ENCODE measurements at regions not wholly inside any gene's neighbourhood (a gene's known extent, or its start where the extent isn't known, plus 50 kb on each side); places are given as distances from the start of the nearest gene placed in this dataset.

DNA sequence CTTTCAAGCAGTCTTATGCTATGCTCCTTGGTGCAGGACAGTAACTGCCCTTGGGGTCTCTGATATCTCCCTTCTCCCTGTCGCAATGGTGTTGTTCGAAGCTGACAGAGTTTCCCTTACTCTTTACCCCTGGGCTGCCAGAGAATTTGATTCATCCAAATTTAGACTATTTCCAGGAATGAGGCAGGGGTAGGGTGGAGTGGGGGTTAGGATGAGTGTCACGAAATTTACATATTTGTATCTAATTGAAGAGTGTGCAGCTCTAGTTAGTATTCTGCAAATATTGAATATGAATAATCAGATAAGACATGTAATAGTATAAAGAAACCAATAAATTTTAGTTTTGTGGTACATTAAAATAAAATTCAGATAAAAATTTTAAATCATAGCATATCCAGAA lies 140.0 kb upstream of the LMO4 start:
- Histone ChIP-seq H3K4me3 (ENCODE audit: low read length in 2 of 2) (no peak overlapping the region), H3K9me3 (ENCODE audit: control insufficient read depth, low read length) (peaks cover 2% of the 10 kb centered on the region), H3K27ac (ENCODE audit: low read depth in 1 of 2, low read length in 2 of 2) (no peak overlapping the region), H3K27me3 (ENCODE audit: control insufficient read depth in 1 of 2, insufficient read depth in 2 of 2, low read length in 1 of 2) (no peaks in the 10 kb centered on the region), H3K36me3 (ENCODE audit: control insufficient read depth in 1 of 2, insufficient read depth in 2 of 2, low read length in 1 of 2) (no peaks in the 10 kb centered on the region), H3K4me1 (ENCODE audit: control insufficient read depth in 1 of 2, insufficient read depth in 2 of 2, low read length in 2 of 2) (no peaks in the 10 kb centered on the region)
- DNase-seq: no peak
- WGBS, 2 donors: 73 to 74% methylated on average over 3 of the region's 3 CpGs
- no peak for ATAC-seq (ENCODE audit: low FRiP score)
- intact Hi-C loops (cut with DNase I): no loop called here

DNA sequence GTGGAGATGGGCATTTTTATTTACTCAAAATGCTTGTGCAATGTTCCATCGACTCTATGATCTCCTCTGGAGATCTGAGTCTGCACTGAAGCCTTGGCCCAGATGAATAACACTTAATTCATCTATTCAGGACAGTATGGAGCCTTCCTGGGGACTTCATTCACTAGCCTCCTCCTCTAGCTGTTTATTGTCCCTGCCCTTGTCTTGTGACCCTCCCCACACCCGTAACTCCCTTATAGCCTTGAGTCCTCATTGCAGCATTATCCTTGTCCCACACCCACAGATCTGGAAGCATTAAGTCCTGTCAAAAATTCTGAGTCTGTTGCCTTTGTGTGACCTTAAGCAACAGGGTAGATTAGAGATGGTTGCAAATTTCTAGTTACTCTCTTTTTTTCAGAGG lies 138.3 kb upstream of the LMO4 start:
- ATAC-seq (ENCODE audit: low FRiP score): no peak
- intact Hi-C loops (cut with DNase I): no loop called here

DNA sequence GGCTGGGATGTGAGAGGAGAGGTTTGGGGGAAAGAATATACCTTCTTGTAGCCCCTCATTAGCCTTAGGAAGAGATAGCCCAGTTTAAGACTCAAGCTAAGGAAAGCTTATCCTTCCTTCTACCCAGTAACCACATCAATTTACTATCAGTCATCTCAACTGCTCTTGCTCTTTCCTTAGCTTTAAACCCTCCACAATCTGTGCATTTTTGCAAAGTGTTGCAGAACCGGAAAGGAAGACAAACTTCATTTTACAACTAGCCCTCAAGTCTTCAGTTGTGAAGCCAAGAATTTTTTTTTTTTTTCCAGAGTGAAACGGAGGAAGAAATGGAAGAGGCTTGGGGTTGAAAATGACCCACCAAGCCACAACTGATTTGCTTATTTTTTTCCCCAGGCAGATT lies 137.0 kb upstream of the LMO4 start:
- DNase-seq: no peak
- intact Hi-C loops (cut with DNase I): no loop called here
- Histone ChIP-seq H3K4me3 (ENCODE audit: low read length in 2 of 2) (no peak overlapping the region), H3K27me3 (ENCODE audit: control insufficient read depth in 1 of 2, insufficient read depth in 2 of 2, low read length in 1 of 2) (no peaks in the 10 kb centered on the region), H3K36me3 (ENCODE audit: control insufficient read depth in 1 of 2, insufficient read depth in 2 of 2, low read length in 1 of 2) (no peaks in the 10 kb centered on the region), H3K4me1 (ENCODE audit: control insufficient read depth in 1 of 2, insufficient read depth in 2 of 2, low read length in 2 of 2) (no peaks in the 10 kb centered on the region), H3K27ac (ENCODE audit: low read depth in 1 of 2, low read length in 2 of 2) (no peak overlapping the region), H3K9me3 (ENCODE audit: control insufficient read depth, low read length) (peaks cover 2% of the 10 kb centered on the region)
- ATAC-seq (ENCODE audit: low FRiP score): no peak
- WGBS, 2 donors: 36 to 37% methylated on average over 2 of the region's 2 CpGs

More for the DNA sequence above, 138.3 kb upstream of the LMO4 start:
- no peak overlapping the region for H3K4me3 ChIP-seq (ENCODE audit: low read length in 2 of 2)
- DNase-seq: no peak
- no peak overlapping the region for H3K27ac ChIP-seq (ENCODE audit: low read depth in 1 of 2, low read length in 2 of 2)
- H3K36me3 ChIP-seq (ENCODE audit: control insufficient read depth in 1 of 2, insufficient read depth in 2 of 2, low read length in 1 of 2): no peaks in the 10 kb centered on the region
- WGBS, 2 donors: 79 to 92% methylated on average over 2 of the region's 2 CpGs
- H3K9me3 ChIP-seq (ENCODE audit: control insufficient read depth, low read length): peaks cover 2% of the 10 kb centered on the region
- H3K27me3 ChIP-seq (ENCODE audit: control insufficient read depth in 1 of 2, insufficient read depth in 2 of 2, low read length in 1 of 2): no peaks in the 10 kb centered on the region
- H3K4me1 ChIP-seq (ENCODE audit: control insufficient read depth in 1 of 2, insufficient read depth in 2 of 2, low read length in 2 of 2): no peaks in the 10 kb centered on the region

DNA sequence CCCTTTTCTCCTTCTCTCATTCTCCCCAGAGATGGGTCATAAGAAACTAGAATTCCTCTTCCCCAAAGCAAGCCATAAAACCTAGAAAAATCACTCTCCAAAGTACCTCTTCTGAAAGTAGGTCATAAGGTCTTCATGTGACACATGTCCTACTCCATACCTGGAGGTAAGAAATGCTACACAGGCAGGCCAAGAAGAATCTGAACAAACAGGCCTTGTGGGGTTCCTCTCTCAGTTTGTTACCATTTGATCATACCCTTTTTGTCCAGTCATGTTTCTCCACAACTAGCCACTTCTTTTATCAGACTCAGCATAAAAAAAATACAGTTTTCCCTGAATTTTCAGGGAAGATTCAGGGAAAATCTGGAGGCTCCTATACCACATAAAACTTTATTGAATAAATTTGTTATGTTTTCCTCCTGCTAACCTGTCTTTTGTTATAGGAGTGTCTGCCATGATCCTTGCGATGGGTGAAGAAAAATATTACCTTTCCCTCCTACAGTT lies 134.4 kb upstream of the LMO4 start:
- no peak for ATAC-seq (ENCODE audit: low FRiP score)
- H3K27ac ChIP-seq (ENCODE audit: low read depth in 1 of 2, low read length in 2 of 2): no peak overlapping the region
- WGBS, 2 donors: 96 to 100% methylated on average over 1 of the region's 1 CpG
- DNase-seq: no peak
- no peak overlapping the region for H3K4me3 ChIP-seq (ENCODE audit: low read length in 2 of 2)
- no peaks in the 10 kb centered on the region for H3K27me3 ChIP-seq (ENCODE audit: control insufficient read depth in 1 of 2, insufficient read depth in 2 of 2, low read length in 1 of 2)
- H3K4me1 ChIP-seq (ENCODE audit: control insufficient read depth in 1 of 2, insufficient read depth in 2 of 2, low read length in 2 of 2): no peaks in the 10 kb centered on the region
- H3K36me3 ChIP-seq (ENCODE audit: control insufficient read depth in 1 of 2, insufficient read depth in 2 of 2, low read length in 1 of 2): no peaks in the 10 kb centered on the region
- H3K9me3 ChIP-seq (ENCODE audit: control insufficient read depth, low read length): peaks cover 2% of the 10 kb centered on the region
- intact Hi-C loops (cut with DNase I): no loop called here

DNA sequence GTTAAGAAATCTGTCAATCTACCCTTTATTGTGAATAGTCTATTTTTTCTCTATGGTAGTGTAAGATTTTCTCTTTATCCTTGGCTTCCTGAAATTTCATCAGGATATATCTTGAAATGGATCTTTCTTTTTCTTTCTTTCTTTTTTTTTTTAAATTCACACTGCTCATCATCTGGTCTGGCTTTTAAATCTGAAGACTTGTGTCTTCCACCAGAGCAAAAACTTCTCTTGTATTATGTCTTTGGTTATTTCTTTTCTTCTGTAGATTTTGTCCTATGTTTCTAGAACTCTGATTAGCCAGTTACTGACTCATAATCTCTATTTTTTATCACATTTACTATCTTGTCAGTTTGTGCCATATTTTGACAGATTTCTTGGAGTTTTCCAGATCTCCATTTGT lies 133.8 kb upstream of the LMO4 start:
- Histone ChIP-seq H3K4me3 (ENCODE audit: low read length in 2 of 2) (no peak overlapping the region), H3K36me3 (ENCODE audit: control insufficient read depth in 1 of 2, insufficient read depth in 2 of 2, low read length in 1 of 2) (no peaks in the 10 kb centered on the region), H3K4me1 (ENCODE audit: control insufficient read depth in 1 of 2, insufficient read depth in 2 of 2, low read length in 2 of 2) (no peaks in the 10 kb centered on the region), H3K27ac (ENCODE audit: low read depth in 1 of 2, low read length in 2 of 2) (no peak overlapping the region), H3K9me3 (ENCODE audit: control insufficient read depth, low read length) (peaks cover 2% of the 10 kb centered on the region), H3K27me3 (ENCODE audit: control insufficient read depth in 1 of 2, insufficient read depth in 2 of 2, low read length in 1 of 2) (peaks cover 0 to 1% of the 10 kb centered on the region in 2 donors)
- ATAC-seq (ENCODE audit: low FRiP score) (no peak), DNase-seq (no peak)
- intact Hi-C loops (cut with DNase I): no loop called here

DNA sequence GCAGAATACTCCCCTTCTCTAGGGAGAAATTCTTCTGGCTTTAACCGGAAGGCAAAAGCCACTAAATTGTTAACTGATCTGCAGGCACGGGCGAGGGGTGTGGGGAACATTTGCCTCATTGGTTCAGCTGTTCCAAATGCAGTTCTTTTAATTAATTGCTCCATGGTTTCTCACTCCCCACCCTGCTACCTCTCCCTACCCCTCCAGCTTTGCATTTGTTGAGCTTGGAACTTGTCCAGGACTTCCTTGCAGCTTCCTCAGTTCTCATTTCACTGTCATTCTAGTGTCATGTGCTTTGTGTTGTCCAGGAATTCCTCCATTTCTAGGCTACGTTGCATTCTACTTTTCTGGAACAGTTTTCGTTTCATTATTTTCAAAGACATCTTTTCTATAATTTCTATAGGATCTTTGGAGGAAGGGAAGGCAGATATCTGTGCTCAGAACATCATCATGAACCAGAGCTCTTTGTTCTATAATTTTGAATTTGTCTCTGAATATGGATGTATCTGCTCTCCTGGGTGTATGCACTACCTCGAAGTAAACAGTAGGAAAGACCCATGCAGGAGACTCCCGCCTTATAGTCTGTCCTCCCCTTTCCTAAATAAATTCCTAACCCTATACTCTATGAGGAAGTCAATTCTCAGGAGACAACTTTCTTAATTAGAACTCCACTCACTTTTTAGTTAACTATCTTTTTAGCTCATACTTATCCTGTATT lies 132.4 kb upstream of the LMO4 start:
- Histone ChIP-seq H3K27me3 (ENCODE audit: control insufficient read depth in 1 of 2, insufficient read depth in 2 of 2, low read length in 1 of 2) (peaks cover 0 to 2% of the 10 kb centered on the region in 2 donors), H3K4me1 (ENCODE audit: control insufficient read depth in 1 of 2, insufficient read depth in 2 of 2, low read length in 2 of 2) (no peaks in the 10 kb centered on the region), H3K36me3 (ENCODE audit: control insufficient read depth in 1 of 2, insufficient read depth in 2 of 2, low read length in 1 of 2) (no peaks in the 10 kb centered on the region), H3K9me3 (ENCODE audit: control insufficient read depth, low read length) (peaks cover 2% of the 10 kb centered on the region), H3K27ac (ENCODE audit: low read depth in 1 of 2, low read length in 2 of 2) (no peak overlapping the region), H3K4me3 (ENCODE audit: low read length in 2 of 2) (no peak overlapping the region)
- DNase-seq: no peak
- ATAC-seq (ENCODE audit: low FRiP score): no peak
- 60 to 77% methylated on average over 7 of the region's 7 CpGs for WGBS, 2 donors
- intact Hi-C loops (cut with DNase I): no loop called here

DNA sequence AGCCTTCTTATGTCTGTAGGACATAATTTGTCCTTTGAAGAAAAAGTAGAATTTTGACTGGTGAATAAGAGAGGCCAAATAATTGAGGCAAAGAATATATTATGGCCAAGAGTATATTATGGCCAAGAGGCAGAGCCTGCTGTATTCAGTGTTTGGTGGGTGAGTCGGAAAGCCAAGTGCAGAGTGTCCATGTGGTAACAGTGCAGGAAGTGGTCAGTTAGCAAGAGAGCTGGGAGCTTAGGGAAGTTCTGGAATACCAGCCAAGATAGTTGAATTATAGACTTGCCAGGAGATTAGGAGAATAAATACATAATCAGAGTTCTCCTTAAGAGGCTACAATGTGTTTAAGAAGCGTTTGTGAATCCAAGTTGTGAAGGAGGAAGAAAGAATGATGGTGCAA lies 131.5 kb upstream of the LMO4 start:
- H3K9me3 ChIP-seq (ENCODE audit: control insufficient read depth, low read length): peaks cover 2% of the 10 kb centered on the region
- no peaks in the 10 kb centered on the region for H3K36me3 ChIP-seq (ENCODE audit: control insufficient read depth in 1 of 2, insufficient read depth in 2 of 2, low read length in 1 of 2)
- ATAC-seq (ENCODE audit: low FRiP score) (no peak), DNase-seq (no peak)
- peaks cover 0 to 2% of the 10 kb centered on the region in 2 donors for H3K27me3 ChIP-seq (ENCODE audit: control insufficient read depth in 1 of 2, insufficient read depth in 2 of 2, low read length in 1 of 2)
- no peak overlapping the region for H3K4me3 ChIP-seq (ENCODE audit: low read length in 2 of 2)
- intact Hi-C loops (cut with DNase I): no loop called here
- H3K4me1 ChIP-seq (ENCODE audit: control insufficient read depth in 1 of 2, insufficient read depth in 2 of 2, low read length in 2 of 2): no peaks in the 10 kb centered on the region
- no peak overlapping the region for H3K27ac ChIP-seq (ENCODE audit: low read depth in 1 of 2, low read length in 2 of 2)
- 36 to 37% methylated on average over 2 of the region's 2 CpGs for WGBS, 2 donors

DNA sequence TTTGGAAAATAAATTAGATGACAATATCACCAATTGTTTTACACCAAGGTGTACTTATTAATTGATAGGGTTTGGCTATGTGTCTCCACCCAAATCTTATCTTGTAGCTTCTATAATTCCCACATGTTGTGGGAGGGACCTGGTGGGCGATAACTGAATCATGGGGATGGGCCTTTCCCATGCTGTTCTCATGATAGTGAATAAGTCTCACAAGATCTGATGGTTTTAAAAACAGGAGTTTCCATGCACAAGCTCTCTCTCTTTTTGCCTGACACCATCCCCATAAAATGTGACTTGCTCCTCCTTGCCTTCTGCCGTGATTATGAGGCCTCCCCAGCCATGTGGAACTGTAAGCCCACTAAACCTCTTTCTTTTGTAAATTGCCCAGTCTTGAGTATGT lies 131.0 kb upstream of the LMO4 start:
- DNase-seq (no peak), ATAC-seq (ENCODE audit: low FRiP score) (no peak)
- H3K36me3 ChIP-seq (ENCODE audit: control insufficient read depth in 1 of 2, insufficient read depth in 2 of 2, low read length in 1 of 2): no peaks in the 10 kb centered on the region
- no peak overlapping the region for H3K4me3 ChIP-seq (ENCODE audit: low read length in 2 of 2)
- 87 to 89% methylated on average over 2 of the region's 2 CpGs for WGBS, 2 donors
- H3K9me3 ChIP-seq (ENCODE audit: control insufficient read depth, low read length): peaks cover 2% of the 10 kb centered on the region
- intact Hi-C loops (cut with DNase I): no loop called here
- no peak overlapping the region for H3K27ac ChIP-seq (ENCODE audit: low read depth in 1 of 2, low read length in 2 of 2)
- H3K27me3 ChIP-seq (ENCODE audit: control insufficient read depth in 1 of 2, insufficient read depth in 2 of 2, low read length in 1 of 2): peaks cover 0 to 2% of the 10 kb centered on the region in 2 donors
- H3K4me1 ChIP-seq (ENCODE audit: control insufficient read depth in 1 of 2, insufficient read depth in 2 of 2, low read length in 2 of 2): no peaks in the 10 kb centered on the region

DNA sequence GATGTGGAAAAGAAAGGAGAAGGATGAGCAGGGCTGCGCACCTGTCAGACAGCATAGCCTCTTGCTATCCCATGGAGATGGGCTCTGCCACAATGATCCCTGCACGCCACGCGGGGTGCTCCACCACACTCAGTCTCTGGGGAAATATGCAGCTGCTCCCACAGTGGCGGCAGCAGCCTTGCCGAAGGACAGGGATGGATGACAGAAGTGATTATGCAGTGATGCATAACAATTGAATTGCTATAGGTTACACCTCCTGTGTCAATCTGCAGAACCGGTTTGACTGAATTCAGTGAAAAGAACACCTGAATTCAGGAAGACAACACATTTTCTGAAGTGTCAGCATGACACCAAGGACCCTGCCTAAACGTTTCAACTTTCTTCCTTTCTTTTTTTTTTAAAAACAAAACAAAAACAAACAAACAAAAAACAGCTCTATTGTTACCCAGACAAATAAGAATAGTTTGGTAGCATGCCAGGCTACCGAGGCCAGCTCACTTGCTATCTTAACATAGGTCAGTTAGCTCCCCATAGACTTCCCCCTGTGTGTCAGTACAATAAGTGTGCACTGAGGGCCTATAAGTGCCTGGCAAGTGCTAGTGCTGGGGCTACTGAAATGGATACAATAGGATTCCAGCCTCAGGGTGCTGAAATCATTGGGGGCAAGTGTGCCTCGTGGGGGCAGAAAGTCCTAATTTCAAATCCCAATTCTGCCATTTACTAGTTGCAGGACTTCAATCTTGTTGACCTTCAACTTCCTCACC lies 127.6 kb upstream of the LMO4 start:
- Histone ChIP-seq H3K36me3 (ENCODE audit: control insufficient read depth in 1 of 2, insufficient read depth in 2 of 2, low read length in 1 of 2) (no peaks in the 10 kb centered on the region), H3K4me1 (ENCODE audit: control insufficient read depth in 1 of 2, insufficient read depth in 2 of 2, low read length in 2 of 2) (peaks cover 0 to 2% of the 10 kb centered on the region in 2 donors), H3K9me3 (ENCODE audit: control insufficient read depth, low read length) (no peaks in the 10 kb centered on the region), H3K27me3 (ENCODE audit: control insufficient read depth in 1 of 2, insufficient read depth in 2 of 2, low read length in 1 of 2) (peaks cover 0 to 2% of the 10 kb centered on the region in 2 donors), H3K27ac (ENCODE audit: low read depth in 1 of 2, low read length in 2 of 2) (no peak overlapping the region), H3K4me3 (ENCODE audit: low read length in 2 of 2) (no peak overlapping the region)
- intact Hi-C loops (cut with DNase I): no loop called here
- DNase-seq (no peak), ATAC-seq (ENCODE audit: low FRiP score) (no peak)
- WGBS, 2 donors: 74 to 78% methylated on average over 10 of the region's 10 CpGs

Data from aorta (tissue), 5 donors.